ENCODE measurements at regions not wholly inside any gene's neighbourhood (a gene's known extent, or its start where the extent isn't known, plus 50 kb on each side); places are given as distances from the start of the nearest gene placed in this dataset.
"Not testable (repeated sequence)": the region's sequence is repeated elsewhere in the genome, so short reads cannot be mapped to it uniquely, and the experiment has no call there.

DNA sequence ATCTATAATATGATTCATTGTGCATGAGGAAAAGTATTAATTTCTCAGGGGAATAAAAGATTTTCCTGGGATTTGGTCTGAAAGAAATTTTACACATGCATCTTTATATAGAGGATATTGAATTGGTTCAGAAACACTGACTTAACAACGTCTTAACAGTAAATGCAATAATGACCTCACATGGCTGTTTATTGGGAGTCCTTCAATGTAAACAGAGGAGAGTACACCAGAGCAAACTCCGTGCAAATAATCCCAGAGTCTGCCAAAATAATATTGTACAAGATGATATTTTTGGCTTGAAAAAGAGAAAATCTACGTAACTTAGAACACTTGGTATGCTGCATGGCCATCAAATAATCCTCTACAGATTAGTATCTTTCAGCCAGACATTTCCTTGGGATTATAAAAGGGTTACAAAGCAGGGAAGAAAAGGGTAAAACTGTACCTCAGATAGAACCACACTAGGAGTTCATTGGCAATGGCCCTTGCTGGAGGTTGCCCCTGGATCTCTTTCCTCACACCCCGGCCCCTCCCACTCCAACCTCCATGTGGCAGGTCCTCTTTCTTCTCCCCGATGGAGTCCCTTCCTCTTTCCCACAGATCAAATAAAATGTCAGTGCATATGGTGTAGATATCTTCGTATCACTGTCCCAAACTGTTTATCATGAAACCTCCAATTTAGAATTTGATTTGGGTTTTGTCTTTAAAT, 196.4 kb downstream of the EVX1 start:
- Histone ChIP-seq H3K36me3 (ENCODE audit: low read depth, missing control alignments) (no peaks in the 10 kb centered on the region), H3K27ac (no peak overlapping the region), H3K27me3 (no peaks in the 10 kb centered on the region), H3K4me1 (no peaks in the 10 kb centered on the region), H3K4me3 (no peak overlapping the region), H3K9me3 (no peaks in the 10 kb centered on the region)
- DNase-seq, result no peak
- 66 to 70% methylated on average over 6 of the region's 6 CpGs for WGBS, 2 donors
- TF ChIP-seq POLR2A (IDR thresholded peaks at IDR 0.05) (no peak), CTCF (IDR thresholded peaks at IDR 0.05) (no peak)
- intact Hi-C loops (cut with DNase I; ENCODE audit: low total_unique reads), result no loop called here

DNA sequence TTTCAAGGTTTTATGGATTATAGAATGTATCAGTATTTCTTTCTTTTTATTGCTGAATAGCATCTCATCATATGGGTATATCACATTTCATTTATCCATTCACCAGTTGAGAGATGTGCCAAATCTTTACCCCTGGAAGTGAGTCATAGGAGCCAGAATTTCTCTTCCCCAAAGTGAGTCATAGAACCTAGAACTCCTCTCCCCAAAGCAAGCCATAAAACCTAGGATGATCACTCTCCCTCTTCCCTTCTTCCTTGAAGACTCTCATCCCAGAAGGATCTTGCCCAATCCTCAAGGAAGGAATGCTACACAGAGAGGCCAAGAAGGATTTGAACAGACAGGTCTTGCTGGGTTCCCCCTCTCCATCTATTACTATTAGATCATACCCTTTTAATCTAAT, 199.9 kb downstream of the EVX1 start:
- intact Hi-C loops (cut with DNase I; ENCODE audit: low total_unique reads), result no loop called here
- no peak for DNase-seq
- H3K9me3 ChIP-seq, result no peaks in the 10 kb centered on the region
- no peak overlapping the region for H3K4me3 ChIP-seq
- H3K4me1 ChIP-seq, result no peaks in the 10 kb centered on the region
- H3K27ac ChIP-seq, result no peak overlapping the region
- TF ChIP-seq CTCF (IDR thresholded peaks at IDR 0.05), result no peak
- TF ChIP-seq POLR2A (IDR thresholded peaks at IDR 0.05), result no peak
- H3K27me3 ChIP-seq, result no peaks in the 10 kb centered on the region
- H3K36me3 ChIP-seq (ENCODE audit: low read depth, missing control alignments), result no peaks in the 10 kb centered on the region

- H3K9me3 ChIP-seq; H3K4me3 ChIP-seq; DNase-seq; H3K36me3 ChIP-seq (ENCODE audit: low read depth, missing control alignments); H3K27ac ChIP-seq; H3K4me1 ChIP-seq; H3K27me3 ChIP-seq; intact Hi-C loops (cut with DNase I; ENCODE audit: low total_unique reads): not testable (repeated sequence)
- WGBS, 2 donors, result 52 to 73% methylated on average over 5 to 8 of the region's 8 CpGs
These were observed 206.4 kb downstream of the EVX1 start for GRCh38 chr7:27449046-27449445.

- intact Hi-C loops (cut with DNase I; ENCODE audit: low total_unique reads), result no loop called here
- WGBS, 2 donors, result 55 to 56% methylated on average over 8 of the region's 8 CpGs
- no peak for TF ChIP-seq CTCF (IDR thresholded peaks at IDR 0.05)
- TF ChIP-seq POLR2A (IDR thresholded peaks at IDR 0.05), result no peak
- Histone ChIP-seq H3K4me3 (no peak overlapping the region), H3K9me3 (no peaks in the 10 kb centered on the region), H3K4me1 (no peaks in the 10 kb centered on the region), H3K27ac (no peak overlapping the region), H3K27me3 (no peaks in the 10 kb centered on the region), H3K36me3 (ENCODE audit: low read depth, missing control alignments) (no peaks in the 10 kb centered on the region)
- peak; percentile 41 for DNase-seq
These were observed 208.8 kb downstream of the HIBADH start for GRCh38 chr7:27453702-27454405.

- H3K36me3 ChIP-seq (ENCODE audit: low read depth, missing control alignments); intact Hi-C loops (cut with DNase I; ENCODE audit: low total_unique reads); H3K27ac ChIP-seq; H3K4me3 ChIP-seq; H3K9me3 ChIP-seq; H3K27me3 ChIP-seq; H3K4me1 ChIP-seq; DNase-seq: not testable (repeated sequence)
- WGBS, 2 donors, result 64% methylated on average over 16 of the region's 16 CpGs; no CpG with 5 or more reads in 1 of the 2 donors
These were observed 205.6 kb downstream of the HIBADH start for GRCh38 chr7:27457120-27457519.

GRCh38 chr7:27457603-27458565, 204.8 kb downstream of the HIBADH start:
- WGBS, 2 donors, result 45 to 66% methylated on average over 21 to 34 of the region's 35 CpGs
- H3K9me3 ChIP-seq; H3K36me3 ChIP-seq (ENCODE audit: low read depth, missing control alignments); H3K27me3 ChIP-seq; H3K4me3 ChIP-seq; intact Hi-C loops (cut with DNase I; ENCODE audit: low total_unique reads); DNase-seq; H3K4me1 ChIP-seq; H3K27ac ChIP-seq: not testable (repeated sequence)
